Hepatocyte (in vitro differentiated cells): ENCODE measurements at regions not wholly inside any gene's neighbourhood (a gene's known extent, or its start where the extent isn't known, plus 50 kb on each side); places are given as distances from the start of the nearest gene placed in this dataset.

Source experiments
- CTCF ChIP-seq: fragments of 200-600 bp; sonication (generic); IDR thresholded peaks from 2 replicates; pipeline ENCODE4 v1.5.1; 2016; ENCODE audit warnings: antibody characterized with exemption, mild to moderate bottlenecking; ENCODE audit not compliant: poor library complexity
- EZH2 ChIP-seq: fragments of 200-600 bp; sonication (generic); IDR thresholded peaks from 2 replicates; pipeline ENCODE4 v1.6.1; 2016; ENCODE audit warnings: antibody characterized with exemption, mild to moderate bottlenecking, borderline replicate concordance
- EZH2phosphoT487 ChIP-seq: fragments of 200-600 bp; sonication (generic); IDR thresholded peaks from one replicate; pipeline ENCODE4 v1.6.1; 2018; ENCODE audit warnings: antibody characterized with exemption, mild to moderate bottlenecking, low read depth, moderate library complexity; ENCODE audit not compliant: unreplicated experiment, severe bottlenecking

- TF ChIP-seq CTCF (no peak), EZH2phosphoT487 (no peak), EZH2 (no peak)
These were observed 100.0 kb upstream of the DIPK2B start for GRCh38 chrX:45300638-45301037.
